ENCODE measurements at regions not wholly inside any gene's neighbourhood (a gene's known extent, or its start where the extent isn't known, plus 50 kb on each side); places are given as distances from the start of the nearest gene placed in this dataset.

DNA sequence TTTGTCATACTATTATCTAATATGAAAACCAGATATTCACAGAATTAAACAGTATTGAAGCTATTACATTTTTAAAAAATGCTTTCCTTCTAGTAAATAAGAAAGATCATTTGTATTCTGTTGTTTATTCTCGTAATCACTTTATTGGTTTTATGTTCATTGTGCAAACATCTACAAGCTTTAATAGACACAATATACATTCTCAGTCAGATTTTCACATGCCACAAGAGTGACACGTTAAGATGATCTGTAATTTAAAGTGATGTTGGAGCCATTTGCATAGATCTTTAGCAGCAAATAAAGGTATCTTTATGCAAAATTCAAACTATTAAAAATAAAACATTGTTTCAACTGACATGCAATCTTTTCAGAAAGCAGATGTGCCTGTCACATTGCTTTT is 469.9 kb downstream of the PCDH11X start:
- H4K20me1 ChIP-seq (ENCODE audit: control insufficient read depth, insufficient read depth, low read length, poor library complexity, severe bottlenecking), result no peaks in the 10 kb centered on the region
- H3K27me3 ChIP-seq (replicated peaks in 1 of 4; ENCODE audit: control extremely low read depth in 1 of 4, control insufficient read depth in 3 of 4, insufficient read depth in 4 of 4, low read length in 3 of 4), result no peaks in the 10 kb centered on the region
- H3K4me3 Mint-ChIP-seq, result no peak overlapping the region
- ChIA-PET CTCF (no interaction called here), POLR2A (no interaction called here)
- no peak for ATAC-seq (ENCODE audit: low read depth)
- intact Hi-C loops (cut with micrococcal nuclease), result no loop called here
- no CpG with 5 or more reads among the region's 2 CpGs for WGBS (ENCODE audit: insufficient coverage)
- no peaks in the 10 kb centered on the region for H3K27me3 Mint-ChIP-seq
- no peak overlapping the region for H3K27ac ChIP-seq (ENCODE audit: low read length in 2 of 2)
- H3K27ac Mint-ChIP-seq, result no peak overlapping the region
- no peak overlapping the region for H3K4me2 ChIP-seq (replicated peaks; ENCODE audit: low read depth, low read length, poor library complexity, severe bottlenecking)
- H3K4me1 Mint-ChIP-seq, result no peaks in the 10 kb centered on the region
- H2AFZ ChIP-seq (ENCODE audit: insufficient read depth, low read depth, low read length, poor library complexity, severe bottlenecking), result no peak overlapping the region
- no peaks in the 10 kb centered on the region for H3K9me3 Mint-ChIP-seq (ENCODE audit: insufficient read depth)
- H3K9me3 ChIP-seq (ENCODE audit: control extremely low read depth in 1 of 3, control insufficient read depth in 2 of 3, insufficient read depth in 1 of 3, low read length in 2 of 3), result no peaks in the 10 kb centered on the region
- no peak overlapping the region for H3K4me3 ChIP-seq (ENCODE audit: control extremely low read depth in 1 of 5, extremely low read depth in 1 of 5, insufficient read depth in 1 of 5, low read depth in 2 of 5, low read length in 4 of 5)
- DNase-seq, result no peak
- H3K9ac ChIP-seq (ENCODE audit: low read length), result no peak overlapping the region
- H3K4me1 ChIP-seq (ENCODE audit: control insufficient read depth in 2 of 2, insufficient read depth in 2 of 2, low read length in 2 of 2), result no peaks in the 10 kb centered on the region
- H3K79me2 ChIP-seq (ENCODE audit: control insufficient read depth, insufficient read depth, low read length), result no peaks in the 10 kb centered on the region
- H3K36me3 ChIP-seq (replicated peaks in 1 of 2; ENCODE audit: control extremely low read depth in 1 of 2, control insufficient read depth in 1 of 2, extremely low read depth in 1 of 2, insufficient read depth in 2 of 2, low read length in 1 of 2), result no peaks in the 10 kb centered on the region
- TF ChIP-seq, protein P1, sequence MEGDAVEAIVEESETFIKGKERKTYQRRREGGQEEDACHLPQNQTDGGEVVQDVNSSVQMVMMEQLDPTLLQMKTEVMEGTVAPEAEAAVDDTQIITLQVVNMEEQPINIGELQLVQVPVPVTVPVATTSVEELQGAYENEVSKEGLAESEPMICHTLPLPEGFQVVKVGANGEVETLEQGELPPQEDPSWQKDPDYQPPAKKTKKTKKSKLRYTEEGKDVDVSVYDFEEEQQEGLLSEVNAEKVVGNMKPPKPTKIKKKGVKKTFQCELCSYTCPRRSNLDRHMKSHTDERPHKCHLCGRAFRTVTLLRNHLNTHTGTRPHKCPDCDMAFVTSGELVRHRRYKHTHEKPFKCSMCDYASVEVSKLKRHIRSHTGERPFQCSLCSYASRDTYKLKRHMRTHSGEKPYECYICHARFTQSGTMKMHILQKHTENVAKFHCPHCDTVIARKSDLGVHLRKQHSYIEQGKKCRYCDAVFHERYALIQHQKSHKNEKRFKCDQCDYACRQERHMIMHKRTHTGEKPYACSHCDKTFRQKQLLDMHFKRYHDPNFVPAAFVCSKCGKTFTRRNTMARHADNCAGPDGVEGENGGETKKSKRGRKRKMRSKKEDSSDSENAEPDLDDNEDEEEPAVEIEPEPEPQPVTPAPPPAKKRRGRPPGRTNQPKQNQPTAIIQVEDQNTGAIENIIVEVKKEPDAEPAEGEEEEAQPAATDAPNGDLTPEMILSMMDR (IDR thresholded peaks at IDR 0.05), result no peak
- TF ChIP-seq EZH2 (IDR thresholded peaks at IDR 0.05; ENCODE audit: borderline replicate concordance, insufficient read depth, low read depth, low read length, poor library complexity, severe bottlenecking), result no peak

DNA sequence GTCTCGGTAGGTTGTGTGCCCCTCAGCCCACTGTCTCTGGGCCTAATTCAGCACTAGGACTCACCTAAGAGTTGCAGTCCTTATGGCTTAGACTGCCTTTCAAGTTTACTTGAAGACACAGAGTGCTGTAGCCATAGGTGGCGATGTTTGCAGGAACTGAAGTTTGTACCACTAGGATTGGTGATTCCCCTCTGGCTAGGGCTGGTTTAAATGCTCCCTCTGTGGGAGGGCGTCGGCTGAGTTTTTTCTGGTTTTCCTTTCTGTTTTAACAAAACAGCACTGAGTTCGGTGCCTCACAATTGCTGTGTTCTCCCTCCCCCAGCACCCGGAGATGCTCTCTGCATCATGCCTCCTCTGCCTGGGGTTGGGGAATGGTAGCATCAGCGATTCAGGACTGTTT is 480.9 kb downstream of the PCDH11X start:
- no peaks in the 10 kb centered on the region for H3K27me3 Mint-ChIP-seq
- no peak overlapping the region for H2AFZ ChIP-seq (ENCODE audit: insufficient read depth, low read depth, low read length, poor library complexity, severe bottlenecking)
- H3K79me2 ChIP-seq (ENCODE audit: control insufficient read depth, insufficient read depth, low read length), result no peaks in the 10 kb centered on the region
- DNase-seq (no peak), ATAC-seq (ENCODE audit: low read depth) (no peak)
- TF ChIP-seq, protein P1 (IDR thresholded peaks at IDR 0.05), result no peak
- TF ChIP-seq EZH2 (IDR thresholded peaks at IDR 0.05; ENCODE audit: borderline replicate concordance, insufficient read depth, low read depth, low read length, poor library complexity, severe bottlenecking), result no peak
- no peaks in the 10 kb centered on the region for H3K27me3 ChIP-seq (replicated peaks in 1 of 4; ENCODE audit: control extremely low read depth in 1 of 4, control insufficient read depth in 3 of 4, insufficient read depth in 4 of 4, low read length in 3 of 4)
- no peaks in the 10 kb centered on the region for H3K4me1 ChIP-seq (ENCODE audit: control insufficient read depth in 2 of 2, insufficient read depth in 2 of 2, low read length in 2 of 2)
- no peak overlapping the region for H3K4me3 Mint-ChIP-seq
- no peaks in the 10 kb centered on the region for H3K9me3 Mint-ChIP-seq (ENCODE audit: insufficient read depth)
- no peaks in the 10 kb centered on the region for H3K36me3 ChIP-seq (replicated peaks in 1 of 2; ENCODE audit: control extremely low read depth in 1 of 2, control insufficient read depth in 1 of 2, extremely low read depth in 1 of 2, insufficient read depth in 2 of 2, low read length in 1 of 2)
- ChIA-PET CTCF (no interaction called here), POLR2A (no interaction called here)
- H4K20me1 ChIP-seq (ENCODE audit: control insufficient read depth, insufficient read depth, low read length, poor library complexity, severe bottlenecking), result no peaks in the 10 kb centered on the region
- intact Hi-C loops (cut with micrococcal nuclease), result no loop called here
- no peak overlapping the region for H3K9ac ChIP-seq (ENCODE audit: low read length)
- peaks cover 0 to 3% (median 0%) of the 10 kb centered on the region in 3 donors for H3K9me3 ChIP-seq (ENCODE audit: control extremely low read depth in 1 of 3, control insufficient read depth in 2 of 3, insufficient read depth in 1 of 3, low read length in 2 of 3)
- H3K4me3 ChIP-seq (ENCODE audit: control extremely low read depth in 1 of 5, extremely low read depth in 1 of 5, insufficient read depth in 1 of 5, low read depth in 2 of 5, low read length in 4 of 5), result no peak overlapping the region
- H3K4me2 ChIP-seq (replicated peaks; ENCODE audit: low read depth, low read length, poor library complexity, severe bottlenecking), result no peak overlapping the region
- H3K27ac Mint-ChIP-seq, result no peak overlapping the region
- no peak overlapping the region for H3K27ac ChIP-seq (ENCODE audit: low read length in 2 of 2)
- H3K4me1 Mint-ChIP-seq, result no peaks in the 10 kb centered on the region
- WGBS (ENCODE audit: insufficient coverage), result 100% methylated on average over 1 of the region's 7 CpGs
